T-helper 17 cell (primary cell): ENCODE measurements at regions not wholly inside any gene's neighbourhood (a gene's known extent, or its start where the extent isn't known, plus 50 kb on each side); places are given as distances from the start of the nearest gene placed in this dataset.

Source experiments
- ATAC-seq: fragments of 150-1000 bp; cut with Tn5 transposase; 2 replicates; pipeline ENCODE4 v1.10.0; 2021; ENCODE audit warnings: mild to moderate bottlenecking, moderate library complexity
- DNase-seq, 3 donors: peaks; one replicate each; pipeline versions ENCODE4 v3.0.0 to v3.0.0-alpha.2; 2020 to 2021
- H3K9me3 ChIP-seq: one replicate; pipeline ENCODE4 v1.7.0; 2013; ENCODE audit warnings: low read length, mild to moderate bottlenecking; ENCODE audit not compliant: control insufficient read depth, poor library complexity, severe bottlenecking
- H3K27ac Mint-ChIP-seq: one replicate; pipeline ENCODE4 v1.8.0; 2022; ENCODE audit warnings: mild to moderate bottlenecking, moderate library complexity, mixed read lengths
- H3K27me3 Mint-ChIP-seq: one replicate; pipeline ENCODE4 v1.8.0; 2022; ENCODE audit warnings: mixed read lengths
- H3K36me3 Mint-ChIP-seq: one replicate; pipeline ENCODE4 v1.8.0; 2022; ENCODE audit warnings: low read depth, mixed read lengths
- H3K4me1 Mint-ChIP-seq: one replicate; pipeline ENCODE4 v1.8.0; 2022; ENCODE audit warnings: mild to moderate bottlenecking, mixed read lengths
- H3K4me3 Mint-ChIP-seq: one replicate; pipeline ENCODE4 v1.8.0; 2022; ENCODE audit warnings: mild to moderate bottlenecking, moderate library complexity, mixed read lengths

- no peak for DNase-seq
- Mint-ChIP-seq H3K27me3 (peaks cover 11% of the 10 kb centered on the region), H3K4me1 (peaks cover 2% of the 10 kb centered on the region), H3K27ac (no peak overlapping the region), H3K4me3 (no peak overlapping the region), H3K36me3 (no peaks in the 10 kb centered on the region)
- no peaks in the 10 kb centered on the region for H3K9me3 ChIP-seq
- no peak for ATAC-seq
Measured at GRCh38 chr11:127071606-127072005, 71.0 kb upstream of the KIRREL3 start.

GRCh38 chr11:127070808-127071207, 70.2 kb upstream of the KIRREL3 start:
- ATAC-seq = no peak
- peaks cover 8% of the 10 kb centered on the region for H3K27me3 Mint-ChIP-seq
- DNase-seq = no peak
- H3K4me3 Mint-ChIP-seq = no peak overlapping the region
- H3K27ac Mint-ChIP-seq = no peak overlapping the region
- no peaks in the 10 kb centered on the region for H3K36me3 Mint-ChIP-seq
- peaks cover 2% of the 10 kb centered on the region for H3K4me1 Mint-ChIP-seq
- no peaks in the 10 kb centered on the region for H3K9me3 ChIP-seq

- no peaks in the 10 kb centered on the region for H3K9me3 ChIP-seq
- no peak for ATAC-seq
- no peak overlapping the region for H3K27ac Mint-ChIP-seq
- H3K36me3 Mint-ChIP-seq = no peaks in the 10 kb centered on the region
- no peaks in the 10 kb centered on the region for H3K4me1 Mint-ChIP-seq
- H3K27me3 Mint-ChIP-seq = no peaks in the 10 kb centered on the region
- H3K4me3 Mint-ChIP-seq = no peak overlapping the region
- DNase-seq = no peak
Measured at GRCh38 chr11:127066401-127067090, 66.0 kb upstream of the KIRREL3 start.

GRCh38 chr11:127063241-127063640, 62.7 kb upstream of the KIRREL3 start:
- Mint-ChIP-seq H3K4me3 (no peak overlapping the region), H3K27ac (no peak overlapping the region)

GRCh38 chr11:127061947-127062346, 61.4 kb upstream of the KIRREL3 start:
- H3K27me3 Mint-ChIP-seq = no peaks in the 10 kb centered on the region
- H3K9me3 ChIP-seq = no peaks in the 10 kb centered on the region
- ATAC-seq = no peak
- H3K4me3 Mint-ChIP-seq = no peak overlapping the region
- no peak overlapping the region for H3K27ac Mint-ChIP-seq
- H3K4me1 Mint-ChIP-seq = no peaks in the 10 kb centered on the region
- H3K36me3 Mint-ChIP-seq = no peaks in the 10 kb centered on the region
- DNase-seq = no peak

More at GRCh38 chr11:127063241-127063640, 62.7 kb upstream of the KIRREL3 start:
- no peaks in the 10 kb centered on the region for H3K4me1 Mint-ChIP-seq
- H3K27me3 Mint-ChIP-seq = no peaks in the 10 kb centered on the region
- H3K9me3 ChIP-seq = no peaks in the 10 kb centered on the region
- no peak for DNase-seq
- no peak for ATAC-seq
- no peaks in the 10 kb centered on the region for H3K36me3 Mint-ChIP-seq

- no peaks in the 10 kb centered on the region for H3K9me3 ChIP-seq
- ATAC-seq (no peak), DNase-seq (no peak)
- H3K4me3 Mint-ChIP-seq = no peak overlapping the region
- no peaks in the 10 kb centered on the region for H3K36me3 Mint-ChIP-seq
- H3K4me1 Mint-ChIP-seq = no peaks in the 10 kb centered on the region
- no peak overlapping the region for H3K27ac Mint-ChIP-seq
- H3K27me3 Mint-ChIP-seq = no peaks in the 10 kb centered on the region
Measured at GRCh38 chr11:127059750-127060149, 59.2 kb upstream of the KIRREL3 start.

- no peak for ATAC-seq
- Mint-ChIP-seq H3K27ac (no peak overlapping the region), H3K4me1 (no peaks in the 10 kb centered on the region), H3K4me3 (no peak overlapping the region), H3K27me3 (no peaks in the 10 kb centered on the region), H3K36me3 (no peaks in the 10 kb centered on the region)
- DNase-seq = no peak
- H3K9me3 ChIP-seq = no peaks in the 10 kb centered on the region
Measured at GRCh38 chr11:127059286-127059685, 58.7 kb upstream of the KIRREL3 start.

- no peak overlapping the region for H3K27ac Mint-ChIP-seq
- H3K27me3 Mint-ChIP-seq = no peaks in the 10 kb centered on the region
- H3K9me3 ChIP-seq = no peaks in the 10 kb centered on the region
- ATAC-seq = no peak
- no peaks in the 10 kb centered on the region for H3K4me1 Mint-ChIP-seq
- no peak overlapping the region for H3K4me3 Mint-ChIP-seq
- H3K36me3 Mint-ChIP-seq = no peaks in the 10 kb centered on the region
- DNase-seq = no peak
Measured at GRCh38 chr11:127058524-127058923, 58.0 kb upstream of the KIRREL3 start.

- H3K27me3 Mint-ChIP-seq = no peaks in the 10 kb centered on the region
Measured at GRCh38 chr11:127057126-127057525, 56.6 kb upstream of the KIRREL3 start.

GRCh38 chr11:127056338-127056971, 55.9 kb upstream of the KIRREL3 start:
- Mint-ChIP-seq H3K4me3 (no peak overlapping the region), H3K4me1 (no peaks in the 10 kb centered on the region), H3K27me3 (no peaks in the 10 kb centered on the region), H3K36me3 (no peaks in the 10 kb centered on the region), H3K27ac (no peak overlapping the region)
- no peak for DNase-seq
- no peaks in the 10 kb centered on the region for H3K9me3 ChIP-seq
- no peak for ATAC-seq

More at GRCh38 chr11:127057126-127057525, 56.6 kb upstream of the KIRREL3 start:
- Mint-ChIP-seq H3K4me1 (no peaks in the 10 kb centered on the region), H3K27ac (no peak overlapping the region), H3K36me3 (no peaks in the 10 kb centered on the region), H3K4me3 (no peak overlapping the region)
- no peaks in the 10 kb centered on the region for H3K9me3 ChIP-seq
- DNase-seq = no peak
- ATAC-seq = no peak

GRCh38 chr11:127055236-127055635, 54.7 kb upstream of the KIRREL3 start:
- no peaks in the 10 kb centered on the region for H3K36me3 Mint-ChIP-seq
- H3K9me3 ChIP-seq = no peaks in the 10 kb centered on the region
- H3K4me1 Mint-ChIP-seq = no peaks in the 10 kb centered on the region
- no peak overlapping the region for H3K4me3 Mint-ChIP-seq
- ATAC-seq = no peak
- H3K27ac Mint-ChIP-seq = no peak overlapping the region
- H3K27me3 Mint-ChIP-seq = no peaks in the 10 kb centered on the region
- no peak for DNase-seq

- H3K27me3 Mint-ChIP-seq = no peaks in the 10 kb centered on the region
- no peaks in the 10 kb centered on the region for H3K36me3 Mint-ChIP-seq
- no peak overlapping the region for H3K27ac Mint-ChIP-seq
- DNase-seq (no peak), ATAC-seq (no peak)
- no peak overlapping the region for H3K4me3 Mint-ChIP-seq
- no peaks in the 10 kb centered on the region for H3K9me3 ChIP-seq
- no peaks in the 10 kb centered on the region for H3K4me1 Mint-ChIP-seq
Measured at GRCh38 chr11:127054153-127054552, 53.6 kb upstream of the KIRREL3 start.

- DNase-seq (no peak), ATAC-seq (no peak)
- Mint-ChIP-seq H3K27ac (no peak overlapping the region), H3K4me1 (no peaks in the 10 kb centered on the region), H3K4me3 (no peak overlapping the region), H3K27me3 (no peaks in the 10 kb centered on the region), H3K36me3 (no peaks in the 10 kb centered on the region)
- H3K9me3 ChIP-seq = no peaks in the 10 kb centered on the region
Measured at GRCh38 chr11:127052404-127052803, 51.8 kb upstream of the KIRREL3 start.
